ENCODE measurements at regions not wholly inside any gene's neighbourhood (a gene's known extent, or its start where the extent isn't known, plus 50 kb on each side); places are given as distances from the start of the nearest gene placed in this dataset.

- TF ChIP-seq CTCF (IDR thresholded peaks at IDR 0.05; ENCODE audit: low read depth, low read length) (no peak), EZH2phosphoT487 (IDR thresholded peaks at IDR 0.05; ENCODE audit: low read depth) (no peak)
These were observed 271.8 kb upstream of the HS6ST1 start for GRCh38 chr2:128590309-128591021.
